CD14-positive monocyte (primary cell): ENCODE measurements at regions not wholly inside any gene's neighbourhood (a gene's known extent, or its start where the extent isn't known, plus 50 kb on each side); places are given as distances from the start of the nearest gene placed in this dataset.

Source experiments
- DNase-seq, 3 donors: peaks; one replicate each; pipeline ENCODE4 v3.0.0-alpha.2; 2011 to 2022
- H2AFZ ChIP-seq: 2 replicates; pipeline ENCODE4 v1.6.0; 2012; ENCODE audit warnings: mild to moderate bottlenecking, low read depth, low read length, inconsistent platforms; ENCODE audit not compliant: insufficient read depth, poor library complexity, severe bottlenecking
- H3K27ac ChIP-seq, 2 donors: 1 replicate in 1 of 2; 2 replicates in 1 of 2; pipeline ENCODE4 v1.5.1; 2012 to 2013; ENCODE audit warnings: low read length in 2 of 2, control low read depth in 1 of 2, inconsistent platforms in 1 of 2, low read depth in 1 of 2, mild to moderate bottlenecking in 1 of 2
- H3K27me3 ChIP-seq, 2 donors: one replicate each; pipeline versions ENCODE4 v1.6.0 to v1.6.1; 2011 to 2013; ENCODE audit warnings: low read length in 2 of 2; ENCODE audit not compliant: control insufficient read depth in 2 of 2, insufficient read depth in 2 of 2
- H3K36me3 ChIP-seq, 2 donors: replicated peaks in 1 of 2; 1 replicate in 1 of 2; 2 replicates in 1 of 2; pipeline versions ENCODE4 v1.5.1 to v1.6.1; 2012 to 2013; ENCODE audit warnings: low read length in 2 of 2, control low read depth in 1 of 2, inconsistent platforms in 1 of 2, mild to moderate bottlenecking in 1 of 2; ENCODE audit not compliant: insufficient read depth in 2 of 2, control insufficient read depth in 1 of 2
- H3K4me1 ChIP-seq, 2 donors: 1 replicate in 1 of 2; 2 replicates in 1 of 2; pipeline versions ENCODE4 v1.5.1 to v1.6.1; 2012 to 2013; ENCODE audit warnings: low read length in 2 of 2, control low read depth in 1 of 2, inconsistent platforms in 1 of 2, mild to moderate bottlenecking in 1 of 2, moderate library complexity in 1 of 2; ENCODE audit not compliant: insufficient read depth in 2 of 2, control insufficient read depth in 1 of 2
- H3K4me2 ChIP-seq: replicated peaks from 2 replicates; pipeline ENCODE3; 2012; ENCODE audit warnings: low read length, moderate library complexity, mild to moderate bottlenecking; ENCODE audit not compliant: poor library complexity, severe bottlenecking; ENCODE audit errors: extremely low read depth
- H3K4me3 ChIP-seq, 3 experiments: fragments of 200-600 bp in 1 of 3; sonication (generic) in 1 of 3; replicated peaks in 1 of 3; 1 replicate in 2 of 3; 2 replicates in 1 of 3; pipeline ENCODE4 v1.5.1; 2011 to 2013; ENCODE audit warnings: low read length in 3 of 3, mild to moderate bottlenecking in 3 of 3, control low read depth in 2 of 3, low read depth in 2 of 3, inconsistent platforms in 1 of 3, moderate library complexity in 1 of 3
- H3K79me2 ChIP-seq: 2 replicates; pipeline ENCODE4 v1.6.0; 2012; ENCODE audit warnings: mild to moderate bottlenecking, control low read depth, inconsistent platforms, low read length, moderate library complexity; ENCODE audit not compliant: insufficient read depth
- H3K9ac ChIP-seq: 2 replicates; pipeline ENCODE4 v1.6.0; 2017; ENCODE audit warnings: low read length, mild to moderate bottlenecking; ENCODE audit not compliant: insufficient read depth, poor library complexity, severe bottlenecking
- H3K9me3 ChIP-seq, 2 donors: replicated peaks in 1 of 2; 1 replicate in 1 of 2; 2 replicates in 1 of 2; pipeline versions ENCODE4 v1.5.1 to v1.6.1; 2012 to 2013; ENCODE audit warnings: low read length in 2 of 2, control low read depth in 1 of 2; ENCODE audit not compliant: control insufficient read depth in 1 of 2, insufficient read depth in 1 of 2
- H4K20me1 ChIP-seq: 2 replicates; pipeline ENCODE4 v1.6.0; 2012; ENCODE audit warnings: mild to moderate bottlenecking, low read length, control low read depth, moderate library complexity; ENCODE audit not compliant: insufficient read depth
- H3K27ac Mint-ChIP-seq, 7 donors: one replicate each; pipeline ENCODE4 v1.8.0; 2020; ENCODE audit warnings: mild to moderate bottlenecking in 7 of 7, mixed read lengths in 7 of 7, moderate library complexity in 6 of 7, inconsistent platforms in 2 of 7
- H3K27me3 Mint-ChIP-seq, 3 donors: one replicate each; pipeline ENCODE4 v1.8.0; 2021 to 2022; ENCODE audit warnings: low read depth in 3 of 3, mild to moderate bottlenecking in 3 of 3, mixed read lengths in 3 of 3, moderate library complexity in 3 of 3, inconsistent platforms in 1 of 3
- H3K36me3 Mint-ChIP-seq, 2 donors: one replicate each; pipeline ENCODE4 v1.8.0; 2020; ENCODE audit warnings: mixed read lengths in 2 of 2, inconsistent platforms in 1 of 2, mild to moderate bottlenecking in 1 of 2
- H3K4me1 Mint-ChIP-seq: one replicate; pipeline ENCODE4 v1.8.0; 2020; ENCODE audit warnings: mild to moderate bottlenecking, mixed read lengths
- H3K4me3 Mint-ChIP-seq, 2 donors: one replicate each; pipeline ENCODE4 v1.8.0; 2020; ENCODE audit warnings: mild to moderate bottlenecking in 2 of 2, mixed read lengths in 2 of 2, moderate library complexity in 1 of 2
- H3K9me3 Mint-ChIP-seq, 7 donors: one replicate each; pipeline ENCODE4 v1.8.0; 2020 to 2022; ENCODE audit warnings: mixed read lengths in 7 of 7, mild to moderate bottlenecking in 6 of 7, moderate library complexity in 6 of 7, inconsistent platforms in 2 of 7
- WGBS: methylation state at CpG from one replicate; pipeline ENCODE4 v1.1.5; 2013; ENCODE audit warnings: missing lambda C conversion rate; ENCODE audit not compliant: insufficient coverage; 5-methylcytosine and 5-hydroxymethylcytosine counted together
- intact Hi-C, 2 donors: fragments of 100-400 bp; cut with micrococcal nuclease; formaldehyde crosslinking; loops; one replicate each; pipeline versions ENCODE4 v1.15.0 to v1.15.1; 2023
- TF ChIP-seq, protein P1 (sequence below): fragments of 200-600 bp; IDR thresholded peaks from one replicate; pipeline ENCODE4 v1.8.0; 2022; ENCODE audit warnings: antibody characterized with exemption, mild to moderate bottlenecking

GRCh38 chr13:60332682-60333081 lies 64.3 kb upstream of the TDRD3 start:
- DNase-seq, result no peak
- Histone ChIP-seq H3K4me3 (no peak overlapping the region), H3K4me2 (no peak overlapping the region), H3K9ac (no peak overlapping the region), H4K20me1 (no peaks in the 10 kb centered on the region), H3K4me1 (peaks cover 4 to 5% of the 10 kb centered on the region in 2 donors), H3K9me3 (no peaks in the 10 kb centered on the region), H3K36me3 (no peaks in the 10 kb centered on the region), H3K27ac (no peak overlapping the region), H2AFZ (no peak overlapping the region), H3K79me2 (no peaks in the 10 kb centered on the region), H3K27me3 (no peaks in the 10 kb centered on the region)
- peaks cover 14% of the 10 kb centered on the region for H3K4me1 Mint-ChIP-seq
- intact Hi-C loops, result loop anchor here in 1 of 2 donors (10.0 kb wide), 1 partner anchor 938 kb away; no protein-coding TSS in a partner anchor
- no peaks in the 10 kb centered on the region for H3K36me3 Mint-ChIP-seq
- peaks cover 0 to 4% (median 0%) of the 10 kb centered on the region in 7 donors for H3K9me3 Mint-ChIP-seq
- WGBS, result no CpG with 5 or more reads among the region's 1 CpG
- H3K27me3 Mint-ChIP-seq, result peaks cover 0 to 2% (median 0%) of the 10 kb centered on the region in 3 donors
- TF ChIP-seq, protein P1, sequence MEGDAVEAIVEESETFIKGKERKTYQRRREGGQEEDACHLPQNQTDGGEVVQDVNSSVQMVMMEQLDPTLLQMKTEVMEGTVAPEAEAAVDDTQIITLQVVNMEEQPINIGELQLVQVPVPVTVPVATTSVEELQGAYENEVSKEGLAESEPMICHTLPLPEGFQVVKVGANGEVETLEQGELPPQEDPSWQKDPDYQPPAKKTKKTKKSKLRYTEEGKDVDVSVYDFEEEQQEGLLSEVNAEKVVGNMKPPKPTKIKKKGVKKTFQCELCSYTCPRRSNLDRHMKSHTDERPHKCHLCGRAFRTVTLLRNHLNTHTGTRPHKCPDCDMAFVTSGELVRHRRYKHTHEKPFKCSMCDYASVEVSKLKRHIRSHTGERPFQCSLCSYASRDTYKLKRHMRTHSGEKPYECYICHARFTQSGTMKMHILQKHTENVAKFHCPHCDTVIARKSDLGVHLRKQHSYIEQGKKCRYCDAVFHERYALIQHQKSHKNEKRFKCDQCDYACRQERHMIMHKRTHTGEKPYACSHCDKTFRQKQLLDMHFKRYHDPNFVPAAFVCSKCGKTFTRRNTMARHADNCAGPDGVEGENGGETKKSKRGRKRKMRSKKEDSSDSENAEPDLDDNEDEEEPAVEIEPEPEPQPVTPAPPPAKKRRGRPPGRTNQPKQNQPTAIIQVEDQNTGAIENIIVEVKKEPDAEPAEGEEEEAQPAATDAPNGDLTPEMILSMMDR, result no peak
- no peak overlapping the region for H3K4me3 Mint-ChIP-seq
- H3K27ac Mint-ChIP-seq, result no peak overlapping the region

DNA sequence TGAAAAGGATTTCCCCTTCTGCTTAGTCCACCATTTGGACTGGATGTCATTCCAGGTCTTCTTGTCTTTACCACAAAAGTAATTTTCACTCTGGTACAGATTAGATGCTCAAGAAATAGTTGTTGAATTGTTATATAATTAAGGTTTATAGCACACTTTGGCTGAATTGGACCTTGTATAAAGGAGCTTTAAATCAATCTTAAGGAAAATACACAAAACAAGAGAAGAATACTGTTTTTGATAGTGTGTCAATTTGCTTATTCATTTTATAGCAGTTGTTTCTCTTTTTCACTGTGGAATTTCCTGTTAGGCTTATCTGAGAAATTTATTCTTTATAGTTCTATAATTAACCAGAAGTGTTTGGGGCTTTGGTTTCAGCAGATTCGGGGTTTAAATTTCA lies 62.7 kb upstream of the TDRD3 start:
- intact Hi-C loops, result loop anchor here in 1 of 2 donors (10.0 kb wide), 1 partner anchor 940 kb away; no protein-coding TSS in a partner anchor
- H2AFZ ChIP-seq, result no peak overlapping the region
- H3K27ac ChIP-seq, result no peak overlapping the region
- peaks cover 2 to 11% (median 6%) of the 10 kb centered on the region in 3 donors for H3K27me3 Mint-ChIP-seq
- H3K9me3 Mint-ChIP-seq, result peaks cover 0 to 4% (median 0%) of the 10 kb centered on the region in 7 donors
- H3K4me1 ChIP-seq, result no peaks in the 10 kb centered on the region
- H3K27me3 ChIP-seq, result no peaks in the 10 kb centered on the region
- no peaks in the 10 kb centered on the region for H4K20me1 ChIP-seq
- no peaks in the 10 kb centered on the region for H3K36me3 Mint-ChIP-seq
- H3K4me3 ChIP-seq, result no peak overlapping the region
- H3K79me2 ChIP-seq, result no peaks in the 10 kb centered on the region
- no peak overlapping the region for H3K27ac Mint-ChIP-seq
- peaks cover 4% of the 10 kb centered on the region for H3K4me1 Mint-ChIP-seq
- DNase-seq, result no peak
- no peak overlapping the region for H3K9ac ChIP-seq
- H3K4me3 Mint-ChIP-seq, result no peak overlapping the region
- TF ChIP-seq, protein P1, result no peak
- H3K9me3 ChIP-seq, result no peaks in the 10 kb centered on the region
- H3K4me2 ChIP-seq, result no peak overlapping the region
- H3K36me3 ChIP-seq, result no peaks in the 10 kb centered on the region
- no CpG with 5 or more reads among the region's 1 CpG for WGBS
